ENCODE measurements at regions not wholly inside any gene's neighbourhood (a gene's known extent, or its start where the extent isn't known, plus 50 kb on each side); places are given as distances from the start of the nearest gene placed in this dataset.

DNA sequence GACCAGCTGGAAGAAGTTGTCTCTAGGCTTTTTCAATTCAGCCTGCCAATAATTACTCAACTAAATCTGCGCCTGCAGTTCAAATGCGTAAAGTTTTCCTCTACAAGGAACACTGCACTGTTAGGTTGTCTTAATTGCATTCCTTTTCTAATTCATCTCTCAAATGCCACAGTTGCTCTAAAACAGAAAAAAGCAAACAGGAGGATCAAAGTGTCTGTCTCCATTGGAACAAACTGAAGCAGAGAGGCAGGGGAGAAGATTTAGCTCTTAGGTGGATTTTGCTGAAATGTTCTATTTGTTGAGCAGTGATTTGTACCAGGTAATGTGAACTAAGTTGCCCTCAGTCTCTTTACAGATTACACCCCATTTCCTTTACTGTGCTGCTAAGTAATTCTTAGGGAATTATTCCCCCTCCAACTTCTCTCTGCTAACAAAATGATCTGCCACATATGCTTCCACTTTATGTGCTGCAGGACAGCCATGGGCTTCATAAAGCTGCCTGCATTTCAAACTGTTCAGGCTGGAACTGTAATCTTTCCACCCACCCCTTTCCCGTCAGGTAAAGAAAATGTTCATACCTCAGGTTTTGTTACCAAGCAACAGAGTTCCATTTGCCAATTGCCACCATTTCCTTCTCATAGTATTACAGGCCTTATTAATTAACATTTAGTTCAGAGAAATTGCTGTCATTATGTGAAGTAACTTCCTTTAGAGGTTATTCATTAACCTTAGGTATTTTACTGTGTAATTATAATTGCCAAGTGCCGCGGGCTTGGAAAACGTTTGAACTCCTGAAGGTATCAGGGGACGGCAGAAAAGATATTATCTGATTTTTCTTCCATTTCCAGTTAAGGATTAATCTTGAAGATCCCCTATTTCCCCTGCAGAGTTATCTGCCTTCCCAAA, 149.3 kb downstream of the SPRY1 start:
- DNase-seq: no peak

DNA sequence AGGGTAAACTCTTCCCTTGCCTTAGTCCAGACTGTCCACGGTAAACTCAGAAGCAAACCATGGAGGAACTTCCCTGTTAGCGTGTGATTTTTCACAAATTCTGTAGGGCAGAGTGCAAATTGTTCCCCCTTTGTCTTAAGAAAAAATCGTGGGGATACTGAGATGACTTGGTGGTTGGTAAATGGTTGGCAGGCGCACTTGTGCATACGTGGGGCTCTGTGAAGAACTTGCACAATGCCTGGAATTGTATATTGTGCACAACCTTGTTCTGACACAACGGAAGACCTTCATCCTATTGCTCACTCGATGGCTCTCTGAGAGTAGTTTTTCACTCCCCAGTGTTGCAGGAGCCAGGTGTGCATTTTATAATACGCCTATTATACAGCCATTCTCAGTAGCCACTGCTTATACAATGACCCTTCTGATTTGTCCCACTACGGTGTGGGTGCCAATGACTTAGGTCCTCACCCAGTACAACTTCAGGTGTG, 150.0 kb downstream of the SPRY1 start:
- no peak for DNase-seq

DNA sequence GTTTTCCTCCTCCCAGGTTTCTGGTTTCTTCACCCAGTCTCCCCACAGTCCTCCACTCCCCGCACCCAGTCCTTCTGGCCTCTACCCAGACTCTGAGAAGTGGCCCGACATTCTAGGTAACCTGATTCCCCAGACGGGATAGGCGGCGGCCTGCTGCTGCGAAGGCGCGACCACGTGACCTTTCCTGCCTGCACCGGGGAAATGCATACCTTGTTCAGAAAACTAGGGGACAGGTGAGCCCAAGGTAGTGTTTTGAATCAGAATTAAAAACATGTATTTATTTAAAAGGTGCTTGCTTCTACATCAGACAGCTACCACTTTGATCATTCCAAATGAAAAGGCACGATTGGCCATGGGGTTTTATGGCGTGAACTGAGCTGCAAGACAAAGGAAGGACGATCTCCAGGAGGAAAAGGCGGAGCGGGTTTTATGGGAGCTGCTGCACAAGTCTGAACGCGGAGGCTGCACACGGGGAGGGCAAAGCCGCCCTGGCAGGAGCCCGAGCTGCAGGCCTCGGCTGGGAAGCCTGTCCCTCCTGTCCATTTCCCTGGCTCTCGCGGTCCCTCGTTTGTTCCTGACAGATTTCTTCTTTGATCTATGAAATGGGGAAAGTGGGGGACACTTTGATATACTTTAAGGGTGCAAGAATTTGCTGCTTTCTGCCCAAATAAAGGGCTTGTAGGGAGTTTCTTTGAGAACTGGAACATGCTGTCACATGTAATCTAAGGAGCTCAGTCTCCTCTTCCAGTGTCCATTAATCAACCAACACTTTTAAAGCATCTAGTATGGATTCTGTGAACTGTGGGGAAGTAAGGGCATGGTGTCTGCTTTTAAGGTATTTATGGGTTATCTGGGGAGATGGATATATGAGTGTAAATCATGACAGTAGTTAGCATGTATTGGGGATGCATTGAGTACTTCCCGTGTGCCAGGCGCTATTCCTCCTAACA, 150.9 kb downstream of the SPRY1 start:
- no peak for DNase-seq

DNA sequence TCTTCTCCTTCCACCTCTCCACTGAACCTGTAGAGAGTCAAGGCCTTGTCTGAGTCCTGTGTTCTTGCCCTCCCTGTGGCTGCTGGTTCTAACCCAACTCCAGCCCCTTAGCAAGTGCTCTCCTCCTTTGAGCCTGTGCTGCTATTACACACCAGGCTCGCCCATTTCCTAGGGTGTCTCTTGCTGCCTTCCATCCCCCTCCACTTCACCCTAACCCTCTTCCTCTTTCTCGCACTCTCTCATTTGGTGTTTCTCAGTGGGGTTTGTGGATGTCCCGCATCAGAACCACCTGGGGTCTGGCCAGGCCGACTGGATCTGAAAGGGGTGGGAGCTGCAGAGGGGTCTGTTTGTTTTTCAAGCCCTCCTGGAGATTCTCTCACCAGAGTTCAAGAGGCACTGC, 156.7 kb downstream of the SPRY1 start:
- no peak for DNase-seq

DNA sequence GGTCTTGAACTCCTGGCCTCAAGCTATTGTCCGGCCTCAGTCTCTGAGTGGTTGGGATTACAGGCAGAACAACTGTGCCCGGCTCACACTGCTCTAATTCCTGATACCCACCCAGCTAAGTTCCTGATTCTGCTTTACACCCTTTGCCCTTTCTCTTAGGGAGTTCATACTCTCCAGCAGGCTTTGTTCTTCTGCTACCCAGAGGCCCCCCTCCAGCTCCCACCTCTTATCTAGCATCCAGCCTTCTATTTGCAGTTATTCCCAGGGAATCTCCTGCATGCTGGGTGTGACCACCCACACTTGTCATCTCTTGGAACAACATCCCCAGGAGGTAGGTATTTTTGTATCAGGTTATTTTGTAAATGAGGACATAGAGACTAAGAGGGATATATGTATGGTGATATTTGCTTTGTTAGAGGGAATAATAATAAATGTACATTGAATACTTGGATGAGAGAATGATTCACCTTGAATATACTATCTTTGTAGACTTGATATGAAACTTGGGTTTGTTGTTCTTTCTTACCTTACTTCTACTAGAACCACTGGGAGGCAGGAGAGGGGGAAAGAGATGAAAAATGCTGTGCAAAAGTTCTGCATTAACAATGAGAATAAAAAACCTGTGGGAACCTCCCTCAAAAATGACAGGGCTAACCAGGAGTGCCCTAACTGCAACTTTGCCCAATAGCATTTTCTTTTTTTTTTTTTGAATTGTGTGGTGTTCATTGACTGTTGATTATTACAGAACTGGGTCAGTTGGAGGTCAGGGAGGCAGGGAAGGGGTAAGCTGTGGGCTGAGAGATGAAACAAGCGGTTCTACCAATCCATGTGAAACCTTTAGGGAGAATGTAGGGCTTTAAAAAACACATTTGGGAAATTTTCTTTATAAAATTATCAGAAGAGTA, 157.4 kb downstream of the SPRY1 start:
- no peak for DNase-seq

DNA sequence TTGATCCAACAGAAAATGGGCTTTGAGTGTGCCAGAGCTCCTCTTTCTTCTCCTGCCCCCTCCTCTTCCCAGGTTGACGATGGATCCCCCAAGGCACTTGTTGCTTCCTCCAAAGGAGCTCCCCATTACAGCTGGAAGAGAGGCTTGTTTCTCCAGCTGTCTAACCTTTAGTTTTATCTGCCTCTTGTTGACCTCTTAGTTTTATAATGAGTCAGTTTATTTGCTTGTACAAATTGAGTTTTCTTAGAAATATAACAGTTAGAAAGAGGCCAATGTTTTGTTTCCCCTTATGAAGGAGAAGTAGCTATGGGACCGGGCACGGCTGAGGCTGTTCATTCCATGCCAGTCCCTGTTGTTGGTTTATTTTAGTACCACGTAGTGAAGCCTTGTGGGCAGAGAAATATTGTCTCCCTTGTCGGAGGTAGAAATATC, 158.2 kb downstream of the SPRY1 start:
- DNase-seq: no peak

DNA sequence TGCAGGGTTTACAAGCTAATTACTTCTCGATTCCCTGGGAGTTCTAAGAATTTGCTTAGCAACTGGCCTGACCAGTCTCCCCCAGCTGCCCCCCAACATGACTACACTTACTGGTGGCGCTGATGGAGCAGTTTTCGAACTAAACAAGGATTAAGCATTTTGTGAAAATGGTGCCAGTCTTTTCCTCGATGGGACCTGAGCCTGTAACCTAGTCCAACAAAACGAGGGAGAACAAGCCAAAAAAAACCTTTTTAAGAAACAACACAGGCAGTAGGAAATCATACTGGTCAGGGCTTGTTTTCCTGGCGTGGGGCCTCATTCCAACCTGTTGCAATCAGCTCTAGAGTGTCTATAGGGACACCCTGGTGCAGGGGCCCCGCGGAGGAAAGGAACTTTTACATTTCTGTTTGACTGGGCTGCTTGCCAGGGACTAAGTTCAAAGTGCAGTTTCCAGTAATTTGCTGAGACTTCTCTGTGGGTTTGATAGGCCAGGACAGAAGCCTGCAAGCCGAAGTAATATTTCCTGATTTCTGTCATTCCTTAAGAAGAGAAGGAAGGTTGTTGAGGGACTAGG, 158.7 kb downstream of the SPRY1 start:
- no peak for DNase-seq

DNA sequence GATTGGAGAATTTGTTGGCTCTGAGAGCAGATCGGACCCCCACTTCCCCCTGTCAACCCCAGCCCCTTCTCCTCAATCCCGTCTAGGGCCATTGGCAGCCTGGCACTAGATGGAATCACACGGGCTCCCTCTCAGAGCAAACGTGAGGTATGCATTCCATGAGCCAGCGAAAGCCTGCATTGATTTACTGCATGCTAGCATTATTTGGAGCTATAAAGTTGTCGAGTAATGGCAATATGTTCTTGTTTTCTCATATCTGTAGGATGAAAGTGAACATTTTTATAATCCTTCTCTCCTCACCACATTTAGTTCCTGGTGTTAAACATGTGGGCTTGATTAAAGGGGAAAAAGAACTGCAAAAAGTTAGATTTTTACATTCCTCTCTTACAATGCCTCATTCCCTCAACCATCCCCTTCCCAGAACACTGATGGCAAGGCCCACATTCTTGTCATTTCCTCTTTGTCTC, 159.2 kb downstream of the SPRY1 start:
- no peak for DNase-seq

DNA sequence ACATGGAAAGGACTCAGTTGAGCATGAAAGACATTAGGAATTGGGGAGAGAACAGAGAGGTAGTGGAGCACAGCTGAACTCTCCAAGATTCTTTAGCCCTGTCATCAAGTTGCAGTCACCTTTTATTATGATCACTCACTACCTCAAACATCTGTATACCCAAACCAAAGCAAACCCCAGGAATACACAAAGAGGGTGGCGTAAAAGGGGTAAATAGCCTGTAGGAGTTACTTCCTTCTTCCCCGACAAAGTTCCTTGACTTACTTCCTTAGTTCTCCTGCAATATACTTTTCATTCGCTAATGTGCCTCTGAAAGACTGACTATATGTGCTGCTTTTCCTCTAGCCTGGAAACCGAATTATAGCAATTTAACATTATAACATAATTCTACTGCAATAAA, 159.9 kb downstream of the SPRY1 start:
- DNase-seq: no peak

DNA sequence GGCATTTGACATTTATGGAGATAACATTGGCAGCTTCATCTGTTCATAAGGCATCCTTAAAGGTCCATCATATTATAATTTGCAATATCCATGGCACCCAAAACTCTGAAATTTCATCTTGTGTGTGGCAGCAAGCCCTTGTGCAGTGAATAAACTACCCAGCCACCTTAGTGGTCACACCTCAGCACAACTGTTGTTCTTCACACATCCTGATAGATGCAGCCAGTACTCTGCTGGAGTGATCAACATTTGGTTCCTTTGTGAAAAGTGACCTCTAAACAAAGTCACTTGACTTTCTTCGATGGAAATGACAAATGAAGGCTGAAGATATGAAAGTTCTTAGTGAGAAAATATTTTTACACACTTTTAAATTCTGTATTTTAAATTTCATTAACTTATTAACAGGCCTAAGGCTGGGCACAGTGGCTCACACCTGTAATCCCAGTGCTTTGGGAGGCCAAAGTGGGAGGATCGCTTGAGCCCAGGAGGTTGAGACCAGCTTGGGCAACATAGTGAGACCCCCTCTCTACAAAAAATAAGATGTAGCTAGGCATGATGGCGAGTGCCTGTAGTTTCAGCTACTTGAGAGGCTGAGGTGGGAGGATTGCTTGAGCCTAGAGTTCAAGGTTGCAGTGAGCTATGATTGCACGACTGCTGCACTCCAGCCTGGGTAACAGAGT, 161.4 kb downstream of the SPRY1 start:
- DNase-seq: no peak

DNA sequence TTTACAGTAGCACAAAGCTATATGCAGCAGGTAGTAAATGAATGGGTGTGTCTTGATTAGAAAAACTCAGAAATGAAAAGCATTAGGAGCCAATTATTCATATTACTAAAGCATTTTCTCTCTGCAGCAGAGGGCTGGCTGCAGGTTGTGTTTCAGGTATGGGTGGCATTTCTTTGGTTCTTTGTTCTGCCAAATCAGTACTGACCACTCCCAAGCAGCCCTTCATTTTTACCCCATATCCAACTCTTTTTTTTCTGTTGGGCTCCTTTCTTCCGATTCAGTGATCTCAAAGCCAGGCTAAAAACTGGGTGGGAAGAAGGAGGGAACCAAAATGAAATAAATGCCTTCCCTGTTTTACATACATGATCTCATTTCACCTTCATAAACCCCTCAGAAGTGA, 162.3 kb downstream of the SPRY1 start:
- DNase-seq: no peak

DNA sequence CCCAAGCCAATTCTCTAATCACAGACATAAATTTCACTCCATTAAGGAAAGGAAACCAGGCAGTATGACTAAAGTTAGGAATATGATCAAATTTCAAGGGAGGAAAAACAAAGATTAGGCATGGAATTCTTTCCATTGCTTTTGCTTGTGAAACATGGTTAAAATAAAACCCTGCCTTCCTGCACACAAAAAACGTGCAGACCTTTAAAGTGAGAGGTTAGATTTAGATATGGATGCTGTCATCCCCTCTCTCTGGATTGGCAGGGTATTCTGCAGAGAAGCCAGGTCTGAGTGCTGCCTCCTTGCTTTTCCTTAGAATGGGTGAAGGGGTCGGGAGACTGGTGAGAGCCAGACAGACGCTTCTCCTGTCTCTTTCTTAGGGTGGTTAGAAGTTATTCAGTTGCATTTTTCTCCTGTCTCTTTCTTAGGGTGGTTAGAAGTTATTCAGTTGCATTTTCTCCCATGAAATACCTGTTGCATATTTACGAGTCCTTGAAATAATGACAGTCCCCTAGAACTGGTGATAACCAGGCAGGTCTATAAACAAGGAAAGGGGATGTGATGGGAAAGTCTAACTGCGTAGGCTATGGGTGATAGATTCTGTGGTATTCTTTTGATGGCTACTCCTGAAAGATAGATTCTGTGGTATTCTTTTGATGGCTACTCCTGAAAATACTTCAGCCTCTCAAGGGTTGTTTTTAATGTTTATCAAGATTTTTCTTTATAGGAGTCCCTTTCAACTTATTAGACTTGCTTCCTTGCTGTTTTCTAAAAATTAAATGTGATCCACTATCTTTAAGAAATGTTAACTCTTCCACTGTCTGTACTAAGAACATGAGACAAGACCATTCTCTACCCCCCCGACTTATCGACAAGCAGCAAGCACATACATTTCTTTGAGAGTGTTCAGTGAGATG, 163.6 kb downstream of the SPRY1 start:
- DNase-seq: no peak

DNA sequence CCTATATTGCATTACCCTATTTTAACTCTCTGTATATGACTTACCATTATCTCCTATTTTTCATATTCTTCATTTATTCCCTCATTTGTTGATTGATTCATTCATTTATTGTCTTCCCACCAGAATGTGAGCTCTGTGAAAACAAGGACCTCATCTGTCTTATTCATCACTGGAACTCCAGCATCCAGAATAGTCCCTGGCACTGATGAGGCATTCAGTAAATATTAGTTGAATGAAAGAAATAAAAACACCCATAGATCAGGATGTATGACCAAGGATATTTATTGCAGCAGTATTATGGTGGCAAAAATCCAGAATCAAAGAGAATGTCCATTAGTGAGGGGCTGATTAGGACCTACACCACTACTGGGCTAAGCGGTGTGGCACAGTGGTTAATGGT, 164.9 kb downstream of the SPRY1 start:
- no peak for DNase-seq

DNA sequence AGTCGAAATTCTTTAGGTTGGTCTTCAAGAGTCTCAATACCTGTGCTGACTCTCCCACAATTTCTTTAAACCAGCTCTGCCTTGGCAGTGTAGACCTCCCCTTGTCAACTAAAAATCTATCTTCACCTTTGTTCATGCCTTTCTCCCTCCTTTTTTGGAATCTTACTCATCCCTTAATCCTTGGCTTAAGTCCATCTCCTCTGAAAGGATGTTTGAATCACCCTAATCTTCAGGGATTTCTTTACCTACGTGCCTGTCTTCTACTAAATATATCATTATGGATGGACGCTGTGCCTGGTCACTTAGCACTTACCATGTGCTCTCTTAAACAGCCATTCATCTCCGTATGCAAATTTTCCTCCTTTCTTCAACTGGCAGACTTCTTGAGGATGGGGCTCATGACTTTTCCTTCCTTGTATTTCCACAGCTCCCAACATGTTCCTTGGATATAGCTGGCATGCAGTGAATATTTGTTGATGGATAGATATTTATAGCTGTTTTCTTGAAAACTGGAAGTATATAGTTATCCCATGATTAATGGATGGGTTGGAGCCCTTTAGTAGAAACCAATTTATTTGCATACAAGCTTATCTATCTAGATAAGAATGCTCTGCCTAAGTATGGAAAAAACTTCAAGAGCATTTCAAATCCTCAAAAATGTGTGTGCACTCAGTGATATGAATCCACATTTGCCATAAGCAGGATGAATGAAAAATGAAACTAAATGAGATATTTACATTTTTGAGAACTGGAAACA, 166.6 kb downstream of the SPRY1 start:
- no peak for DNase-seq

DNA sequence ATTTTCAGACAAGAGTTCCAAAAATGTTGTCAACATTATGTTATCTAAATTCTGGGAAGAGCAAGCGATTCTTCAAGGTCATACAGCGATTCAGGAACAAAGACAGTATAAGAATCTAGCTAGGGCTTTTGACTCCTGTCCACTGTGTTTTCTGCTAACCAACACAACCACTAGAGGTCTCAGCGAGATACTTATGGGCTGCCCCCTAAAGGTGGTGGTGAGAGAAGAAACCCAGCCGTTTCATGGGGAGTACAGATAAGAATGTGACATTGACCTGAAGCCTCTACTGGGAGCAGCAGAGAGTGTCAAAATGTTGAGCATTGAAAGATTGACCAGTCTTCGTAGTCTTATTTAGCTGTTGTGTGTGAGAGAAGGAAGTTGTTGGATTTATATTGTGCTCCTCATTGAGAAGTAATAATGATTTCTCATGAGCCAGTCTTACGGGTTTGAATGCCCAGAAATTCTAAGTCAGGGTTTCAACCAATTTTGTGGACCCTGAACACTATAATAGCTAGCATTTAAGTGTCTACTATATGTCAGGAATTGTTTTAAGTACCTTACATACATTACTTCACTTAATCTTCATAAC, 168.3 kb downstream of the SPRY1 start:
- DNase-seq: no peak

DNA sequence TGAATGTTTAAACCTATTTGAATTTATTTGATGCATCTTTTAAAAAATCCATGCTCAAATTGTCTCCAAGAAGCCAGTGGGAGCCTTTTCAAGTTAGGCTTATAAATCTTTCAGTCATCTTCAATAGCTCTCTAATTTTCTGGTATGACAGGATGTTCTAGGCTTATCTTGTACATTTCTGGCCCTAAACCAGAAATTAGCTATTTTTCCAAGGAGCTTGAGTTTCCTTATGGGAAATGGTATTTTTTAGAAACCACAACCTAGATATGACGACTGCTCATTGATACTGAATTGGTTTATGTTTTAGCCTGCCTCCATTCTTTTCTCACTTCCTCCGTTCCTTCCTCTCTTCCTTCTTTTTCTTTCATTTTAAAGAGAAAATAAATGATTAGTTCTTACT, 172.3 kb downstream of the SPRY1 start:
- no peak for DNase-seq

DNA sequence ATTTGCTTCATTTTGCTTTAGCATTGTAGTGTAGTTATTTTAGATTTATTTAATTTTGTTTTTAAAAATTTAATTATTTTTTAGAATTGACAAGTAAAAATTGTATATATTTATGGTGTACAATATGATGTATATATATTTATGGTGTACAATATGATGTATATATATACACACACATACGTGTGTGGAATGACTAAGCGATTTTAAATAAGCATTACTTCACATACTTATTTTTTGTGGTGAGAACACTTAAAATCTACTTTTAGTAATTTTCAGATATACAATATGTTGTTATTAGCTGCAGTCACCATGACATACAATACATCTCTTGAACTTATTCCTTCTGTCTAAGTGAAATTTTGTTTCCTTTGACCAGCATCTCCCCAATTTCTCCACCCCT, 172.9 kb downstream of the SPRY1 start:
- DNase-seq: no peak

DNA sequence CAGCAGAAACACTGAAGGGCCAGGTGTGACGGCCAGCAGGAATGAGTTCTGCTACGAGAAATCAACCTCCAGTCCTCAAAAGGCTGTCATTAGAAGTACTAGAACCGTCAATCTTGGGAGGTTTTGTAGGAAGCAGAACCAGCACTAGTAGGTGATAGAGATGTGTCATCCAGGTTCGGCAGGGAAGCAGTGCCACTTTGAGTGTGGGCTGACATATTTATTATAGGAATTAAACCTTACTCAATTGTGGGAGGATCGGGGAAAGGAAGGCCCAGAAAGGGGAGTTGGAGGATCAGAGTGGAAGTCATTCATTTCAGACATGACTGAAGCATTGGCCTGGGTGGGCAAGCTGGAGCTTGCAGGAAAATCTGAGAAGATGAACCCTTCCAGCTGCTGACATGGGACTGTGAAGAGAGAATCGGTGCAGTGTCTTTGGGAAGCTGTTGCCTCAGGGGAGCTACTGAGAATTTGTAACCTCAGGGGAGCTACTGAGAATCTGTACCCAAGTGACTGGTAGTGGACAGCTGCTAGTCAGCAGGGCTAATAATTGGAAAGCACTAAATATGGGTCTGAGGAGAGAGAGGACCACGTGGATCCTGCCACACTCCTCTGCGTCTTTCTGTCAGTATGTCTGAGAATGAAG, 177.4 kb downstream of the SPRY1 start:
- no peak for DNase-seq

DNA sequence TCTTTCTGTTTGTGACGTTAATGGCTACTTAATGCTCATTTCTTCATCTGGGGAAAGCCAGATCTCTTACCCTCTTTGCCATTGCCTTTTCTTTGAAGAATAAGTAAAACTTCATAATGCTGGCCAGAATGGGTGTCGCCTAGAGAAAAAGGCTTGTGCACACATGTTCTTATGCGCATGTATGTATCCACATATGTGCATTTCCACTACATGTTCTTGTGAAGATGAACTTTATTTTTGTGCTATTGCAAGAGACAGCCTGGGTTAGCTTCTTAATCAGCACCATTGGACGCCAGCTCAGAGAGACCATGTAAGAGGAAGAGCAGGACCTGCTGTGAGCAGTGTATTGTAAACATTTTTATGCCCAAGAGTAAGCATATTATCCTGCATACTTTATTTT, 178.7 kb downstream of the SPRY1 start:
- DNase-seq: no peak
